A673 (cell line): ENCODE measurements at regions not wholly inside any gene's neighbourhood (a gene's known extent, or its start where the extent isn't known, plus 50 kb on each side); places are given as distances from the start of the nearest gene placed in this dataset.

Experiments
- BruUV-seq: library from RNA; stranded (reverse); fragments of 400-500 nt; replicated peaks from 2 replicates; lab custom pipeline; 2021; lab: Mats Ljungman, UMichigan
- CTCF ChIA-PET: fragments of 300-600 bp; sonication (Branson Sonifier 250); formaldehyde crosslinking; loops from one replicate; lab custom pipeline; 2022; ENCODE audit warnings: antibody characterized with exemption; lab: Charles Lee
- POLR2A ChIA-PET: fragments of 300-600 bp; sonication (Branson Sonifier 250); formaldehyde crosslinking; loops from one replicate; lab custom pipeline; 2022; ENCODE audit warnings: antibody characterized with exemption; ENCODE audit not compliant: low non-redundant PET; lab: Charles Lee
- DNase-seq: peaks from one replicate; pipeline ENCODE4 v3.0.0-alpha.2; 2015; ENCODE audit warnings: low spot score
- H3K27ac ChIP-seq: fragments of 200-600 bp; sonication (generic); 2 replicates; pipeline ENCODE4 v1.5.1; 2016; ENCODE audit warnings: mixed run types, low read depth, mild to moderate bottlenecking, mixed read lengths, antibody characterized with exemption, low read length; ENCODE audit not compliant: poor library complexity, severe bottlenecking
- H3K27me3 ChIP-seq: fragments of 200-600 bp; sonication (generic); replicated peaks from 2 replicates; pipeline ENCODE4 v1.6.1; 2017; ENCODE audit warnings: mixed run types, low read depth, mild to moderate bottlenecking, mixed read lengths, antibody characterized with exemption, low read length; ENCODE audit not compliant: insufficient read depth, poor library complexity
- H3K36me3 ChIP-seq: fragments of 200-600 bp; sonication (generic); 2 replicates; pipeline ENCODE4 v1.6.1; 2016; ENCODE audit warnings: mixed run types, mild to moderate bottlenecking, mixed read lengths, antibody characterized with exemption, low read length; ENCODE audit not compliant: insufficient read depth, poor library complexity, severe bottlenecking
- H3K4me1 ChIP-seq: fragments of 200-600 bp; sonication (generic); 2 replicates; pipeline ENCODE4 v1.6.1; 2017; ENCODE audit warnings: mixed run types, mild to moderate bottlenecking, mixed read lengths, antibody characterized with exemption, low read length; ENCODE audit not compliant: insufficient read depth, poor library complexity, severe bottlenecking
- H3K4me3 ChIP-seq: fragments of 200-600 bp; sonication (generic); 2 replicates; pipeline ENCODE4 v1.5.1; 2016; ENCODE audit warnings: low read depth, mixed run types, mild to moderate bottlenecking, mixed read lengths, low read length; ENCODE audit not compliant: poor library complexity, severe bottlenecking
- H3K9me3 ChIP-seq: fragments of 200-600 bp; sonication (generic); 2 replicates; pipeline ENCODE4 v1.6.1; 2016; ENCODE audit warnings: mixed run types, low read depth, mild to moderate bottlenecking, mixed read lengths, antibody characterized with exemption, low read length; ENCODE audit not compliant: poor library complexity, severe bottlenecking
- CTCF ChIP-seq: fragments of 300-800, 200-600 bp; sonication (generic); conservative IDR thresholded peaks from 2 replicates; pipeline ENCODE4 v1.5.1; 2017; ENCODE audit warnings: low read depth, mild to moderate bottlenecking, antibody characterized with exemption, low read length, moderate library complexity, mixed read lengths
- EZH2 ChIP-seq: fragments of 200-600 bp; sonication (generic); IDR thresholded peaks from 2 replicates; pipeline ENCODE4 v1.6.1; 2017; ENCODE audit warnings: borderline replicate concordance, low read depth, mild to moderate bottlenecking, mixed read lengths, antibody characterized with exemption, low read length; ENCODE audit not compliant: poor library complexity, severe bottlenecking
- intact Hi-C: fragments of 100-400 bp; cut with micrococcal nuclease; formaldehyde crosslinking; loops from one replicate; pipeline ENCODE4 v1.10.0; 2022; ENCODE audit not compliant: unreplicated experiment

GRCh38 chr1:182114627-182115023 is 53.1 kb upstream of the ZNF648 start:
- Histone ChIP-seq H3K36me3 (no peaks in the 10 kb centered on the region), H3K4me3 (no peak overlapping the region), H3K9me3 (no peaks in the 10 kb centered on the region), H3K4me1 (no peaks in the 10 kb centered on the region), H3K27ac (no peak overlapping the region), H3K27me3 (peaks cover 18% of the 10 kb centered on the region)
- ChIA-PET POLR2A (no interaction called here), CTCF (no interaction called here)
- intact Hi-C loops = no loop called here
- BruUV-seq = no TSS peak
- DNase-seq = no peak
- TF ChIP-seq EZH2 (no peak), CTCF (no peak)

DNA sequence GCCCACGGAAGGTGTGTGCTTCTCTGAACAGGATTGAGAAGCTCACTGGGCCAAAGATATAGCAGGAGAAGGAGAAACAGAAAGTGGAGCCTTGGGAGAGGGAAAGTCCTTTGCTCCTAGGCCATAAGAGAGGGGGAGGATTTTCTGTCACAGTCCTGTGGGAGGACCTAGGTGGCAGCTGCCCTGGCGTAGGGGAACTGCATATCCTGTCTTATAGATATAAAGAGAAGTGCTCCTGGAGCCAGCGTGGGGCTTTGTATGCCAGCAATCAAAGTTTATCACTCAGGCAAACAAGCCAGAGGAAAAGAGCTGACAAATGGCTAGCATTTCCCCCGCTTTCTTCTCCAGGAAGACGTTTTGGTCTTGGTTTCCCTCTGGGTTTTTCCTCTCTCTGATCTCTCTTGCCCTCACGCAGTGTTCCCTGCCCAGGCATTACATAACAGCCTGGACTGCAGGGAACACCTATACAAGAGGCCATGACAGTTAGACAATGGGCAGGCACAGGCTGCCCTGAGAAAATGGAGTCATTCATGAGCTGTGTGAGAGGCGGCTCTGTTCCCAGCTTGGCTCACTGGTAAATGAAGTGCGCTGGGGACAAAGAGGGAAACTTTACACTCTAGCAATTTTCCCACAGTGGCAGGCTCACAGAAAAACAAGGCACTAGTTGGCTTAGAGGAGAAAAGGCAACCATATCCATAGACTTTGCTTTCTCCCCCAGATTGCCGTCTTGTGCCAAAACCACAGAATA is 52.5 kb upstream of the ZNF648 start:
- H3K27me3 ChIP-seq = peaks cover 18% of the 10 kb centered on the region
- no peak for DNase-seq
- intact Hi-C loops = no loop called here
- POLR2A ChIA-PET = interaction anchor here (0.6 kb wide), 1 partner anchor 27 kb away, joined by 3 read pairs; no protein-coding TSS in a partner anchor
- no TSS peak for BruUV-seq
- no peak overlapping the region for H3K4me3 ChIP-seq
- no peaks in the 10 kb centered on the region for H3K4me1 ChIP-seq
- CTCF ChIA-PET = no interaction called here
- TF ChIP-seq CTCF (no peak), EZH2 (no peak)
- no peaks in the 10 kb centered on the region for H3K36me3 ChIP-seq
- no peak overlapping the region for H3K27ac ChIP-seq
- H3K9me3 ChIP-seq = no peaks in the 10 kb centered on the region

GRCh38 chr1:182111496-182111895 is 50.0 kb upstream of the ZNF648 start:
- no TSS peak for BruUV-seq
- no peak for TF ChIP-seq CTCF
- Histone ChIP-seq H3K9me3 (no peaks in the 10 kb centered on the region), H3K27me3 (peaks cover 6% of the 10 kb centered on the region), H3K4me1 (no peaks in the 10 kb centered on the region), H3K27ac (no peak overlapping the region), H3K36me3 (no peaks in the 10 kb centered on the region), H3K4me3 (no peak overlapping the region)
- DNase-seq = peak; percentile 11
- intact Hi-C loops = no loop called here
- ChIA-PET POLR2A (no interaction called here), CTCF (no interaction called here)
